ENCODE measurements at regions not wholly inside any gene's neighbourhood (a gene's known extent, or its start where the extent isn't known, plus 50 kb on each side); places are given as distances from the start of the nearest gene placed in this dataset.
"Not testable (repeated sequence)": the region's sequence is repeated elsewhere in the genome, so short reads cannot be mapped to it uniquely, and the experiment has no call there.

DNA sequence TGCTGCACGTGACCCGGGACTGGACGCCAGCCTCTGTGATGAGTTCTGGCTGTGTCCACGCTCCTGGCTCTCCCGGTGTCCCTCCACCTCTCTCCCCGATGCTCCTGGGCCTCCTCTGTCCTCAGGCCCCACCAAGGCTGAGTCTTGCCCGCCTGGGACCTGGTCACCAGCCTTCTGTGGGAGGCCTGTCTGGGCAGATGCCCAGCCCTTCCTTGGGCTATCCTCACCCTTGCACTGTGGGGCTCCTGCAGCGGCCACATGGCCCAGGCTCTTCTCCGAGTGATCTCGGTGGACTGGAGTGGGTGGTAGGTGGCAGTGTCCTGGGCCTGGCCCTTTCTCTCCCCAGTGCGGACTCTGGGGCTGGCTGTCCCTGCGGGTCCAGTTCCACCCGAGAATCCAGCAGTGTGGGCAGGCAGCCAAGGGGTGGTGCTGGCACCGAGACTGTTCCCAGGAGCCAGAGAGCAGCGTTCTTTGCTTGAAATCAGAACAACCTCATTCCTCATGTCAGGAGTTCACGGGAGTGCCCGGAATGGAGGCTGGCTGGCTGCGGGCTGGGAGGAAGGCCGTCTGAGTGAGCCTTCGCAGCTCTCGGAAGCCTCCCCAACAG is 94.6 kb downstream of the TMEM121 start:
- DNase-seq (ENCODE audit: low read depth in 2 of 3, low spot score in 2 of 3): not testable (repeated sequence)

DNA sequence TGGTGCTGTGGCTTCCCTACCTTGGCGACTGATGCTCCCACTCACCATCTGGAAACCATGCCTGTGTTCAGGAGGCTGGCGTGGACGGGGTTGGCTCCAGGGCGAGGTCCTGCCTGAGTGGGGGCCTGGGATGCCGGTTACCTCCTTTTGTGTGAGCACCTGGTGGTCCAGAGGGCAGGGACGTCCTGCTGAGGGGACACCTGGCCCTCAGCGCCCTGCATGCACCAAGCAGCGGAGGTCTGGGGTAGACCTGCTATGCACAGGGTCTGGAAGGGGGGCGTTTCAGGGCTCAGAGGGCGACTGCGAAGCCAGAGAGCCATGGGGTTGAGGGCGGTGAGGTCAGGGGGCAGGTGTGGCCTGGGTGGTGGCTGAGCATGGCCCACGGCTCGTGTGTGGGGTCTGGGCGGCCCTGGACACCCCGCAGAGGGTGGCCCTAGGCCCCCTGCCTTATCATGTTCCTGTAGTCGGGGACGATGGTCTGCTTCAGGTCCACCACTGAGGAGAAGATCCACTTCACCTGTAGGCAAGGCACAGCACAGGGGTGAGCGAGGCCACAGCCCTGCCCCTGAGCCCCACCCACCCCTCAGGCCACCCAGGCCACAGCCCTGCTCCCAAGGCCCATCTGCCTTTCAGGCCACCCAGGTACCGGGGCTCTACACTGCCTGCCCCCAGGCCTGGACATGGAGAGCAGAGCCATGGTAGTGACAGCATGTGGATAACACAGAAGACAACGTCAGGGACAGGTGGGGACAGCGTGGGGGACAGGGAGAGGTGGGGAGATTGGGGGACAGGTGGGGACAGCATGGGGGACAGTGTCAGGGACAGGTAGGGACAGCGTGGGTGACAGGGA is 95.3 kb downstream of the TMEM121 start:
- DNase-seq (ENCODE audit: low read depth in 2 of 3, low spot score in 2 of 3): not testable (repeated sequence)

DNA sequence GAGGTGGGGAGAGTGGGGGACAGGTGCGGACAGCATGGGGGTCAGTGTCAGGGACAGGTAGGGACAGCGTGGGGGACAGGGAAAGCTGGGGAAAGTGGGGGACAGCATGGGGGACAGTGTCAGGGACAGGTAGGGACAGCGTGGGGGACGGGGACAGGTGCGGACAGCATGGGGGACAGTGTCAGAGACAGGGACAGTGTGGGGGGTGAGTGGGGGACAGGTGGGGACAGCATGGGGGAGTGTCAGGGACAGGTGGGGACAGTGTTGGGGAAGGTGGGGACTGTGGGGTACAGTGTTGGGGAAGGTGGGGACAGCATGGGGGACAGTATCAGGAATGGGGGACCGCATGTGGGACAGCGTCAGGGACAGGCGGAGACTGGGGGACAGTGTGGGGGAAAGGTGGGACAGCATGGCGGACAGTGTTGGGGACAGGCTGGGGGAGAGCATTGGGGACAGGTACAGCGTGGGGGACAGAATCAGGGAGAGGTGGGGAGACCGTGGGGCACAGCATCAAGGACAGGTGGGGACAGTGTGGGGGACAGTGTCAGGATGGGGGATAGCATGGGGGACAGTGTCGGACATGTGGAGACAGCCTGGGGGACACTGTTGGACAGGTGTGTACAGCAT is 96.1 kb downstream of the TMEM121 start:
- DNase-seq (ENCODE audit: low read depth in 2 of 3, low spot score in 2 of 3): no peak

DNA sequence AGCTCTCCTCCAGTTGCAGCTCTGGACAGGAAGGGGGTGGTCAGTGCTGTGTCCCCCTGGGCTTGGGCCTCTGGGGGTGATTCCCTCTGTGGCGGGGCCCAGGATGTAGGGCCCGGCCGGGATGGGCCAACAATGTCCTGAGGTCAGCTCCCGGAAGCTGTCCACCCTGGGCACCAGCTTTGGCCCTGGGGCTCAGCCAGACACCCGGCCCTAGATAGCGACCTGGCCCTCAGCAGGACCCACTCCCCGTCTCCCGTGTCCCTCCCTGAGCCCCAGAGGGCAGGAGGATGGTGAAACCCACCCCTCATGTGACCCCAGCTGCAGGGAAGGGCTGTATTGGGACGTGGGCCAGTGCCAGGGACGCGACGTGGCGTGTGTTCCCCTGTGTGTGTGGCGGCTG is 96.8 kb downstream of the TMEM121 start:
- DNase-seq (ENCODE audit: low read depth in 2 of 3, low spot score in 2 of 3): not testable (repeated sequence)

DNA sequence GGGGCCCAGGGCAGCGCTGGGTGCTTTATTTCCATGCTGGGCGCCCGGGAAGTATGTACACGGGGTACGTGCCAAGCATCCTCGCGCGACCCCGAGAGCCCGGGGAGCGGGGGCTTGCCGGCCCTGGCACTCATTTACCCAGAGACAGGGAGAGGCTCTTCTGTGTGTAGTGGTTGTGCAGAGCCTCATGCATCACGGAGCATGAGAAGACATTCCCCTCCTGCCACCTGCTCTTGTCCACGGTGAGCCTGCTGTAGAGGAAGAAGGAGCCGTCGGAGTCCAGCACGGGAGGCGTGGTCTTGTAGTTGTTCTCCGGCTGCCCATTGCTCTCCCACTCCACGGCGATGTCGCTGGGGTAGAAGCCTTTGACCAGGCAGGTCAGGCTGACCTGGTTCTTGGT is 98.0 kb downstream of the TMEM121 start:
- not testable (repeated sequence) for DNase-seq (ENCODE audit: low read depth in 2 of 3, low spot score in 2 of 3)

DNA sequence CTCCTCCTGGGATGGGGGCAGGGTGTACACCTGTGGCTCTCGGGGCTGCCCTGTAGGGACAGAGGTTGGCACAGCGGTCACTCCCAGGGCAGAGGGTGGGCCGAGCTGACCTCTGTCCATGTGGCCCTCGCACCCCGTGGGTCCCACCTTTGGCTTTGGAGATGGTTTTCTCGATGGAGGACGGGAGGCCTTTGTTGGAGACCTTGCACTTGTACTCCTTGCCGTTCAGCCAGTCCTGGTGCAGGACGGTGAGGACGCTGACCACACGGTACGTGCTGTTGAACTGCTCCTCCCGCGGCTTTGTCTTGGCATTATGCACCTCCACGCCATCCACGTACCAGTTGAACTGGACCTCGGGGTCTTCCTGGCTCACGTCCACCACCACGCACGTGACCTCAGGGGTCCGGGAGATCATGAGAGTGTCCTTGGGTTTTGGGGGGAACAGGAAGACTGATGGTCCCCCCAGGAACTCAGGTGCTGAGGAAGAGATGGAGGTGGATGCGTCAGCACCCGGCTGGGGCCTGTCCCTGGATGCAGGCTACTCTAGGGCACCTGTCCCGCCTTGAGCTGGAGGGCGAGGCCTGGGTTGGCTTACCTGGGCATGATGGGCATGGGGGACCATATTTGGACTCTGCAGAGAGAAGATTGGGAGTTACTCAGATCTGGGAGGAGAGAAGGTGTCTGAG is 98.5 kb downstream of the TMEM121 start:
- DNase-seq (ENCODE audit: low read depth in 2 of 3, low spot score in 2 of 3): not testable (repeated sequence)

DNA sequence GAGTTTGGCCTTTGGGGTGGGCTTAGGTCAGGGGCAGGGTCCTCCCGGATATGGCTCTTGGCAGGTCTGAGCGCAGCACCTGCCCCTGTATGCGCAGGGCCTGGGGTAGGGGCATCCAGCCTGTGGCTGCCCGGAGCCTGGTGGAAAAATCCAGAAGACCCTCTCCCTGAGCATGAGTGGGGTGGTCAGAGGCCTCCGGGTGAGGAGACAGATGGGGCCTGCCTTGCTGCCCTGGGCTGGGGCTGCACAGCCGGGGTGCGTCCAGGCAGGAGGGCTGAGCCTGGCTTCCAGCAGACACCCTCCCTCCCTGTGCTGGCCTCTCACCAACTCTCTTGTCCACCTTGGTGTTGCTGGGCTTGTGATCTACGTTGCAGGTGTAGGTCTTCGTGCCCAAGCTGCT is 99.1 kb downstream of the TMEM121 start:
- not testable (repeated sequence) for DNase-seq (ENCODE audit: low read depth in 2 of 3, low spot score in 2 of 3)

DNA sequence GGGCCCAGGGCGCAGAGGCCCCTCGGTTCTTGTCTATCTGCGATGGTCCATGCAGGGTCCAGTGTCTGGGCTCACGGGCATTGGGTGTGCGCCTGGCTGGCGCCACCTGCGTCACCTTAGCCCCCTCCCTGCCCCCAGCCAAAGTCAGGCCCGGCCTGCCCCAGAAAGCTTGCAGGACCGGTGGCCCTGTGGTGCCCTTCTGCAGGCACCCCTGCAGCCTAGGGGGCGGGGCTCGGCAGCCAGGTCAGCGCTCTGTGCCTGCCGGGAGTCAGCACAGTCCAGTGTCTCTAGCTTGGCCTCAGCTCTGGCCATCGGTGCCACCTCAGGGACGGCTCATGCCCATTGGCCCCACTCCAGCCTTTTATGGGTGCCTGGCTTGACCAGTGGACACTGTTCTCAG is 99.7 kb downstream of the TMEM121 start:
- DNase-seq (ENCODE audit: low read depth in 2 of 3, low spot score in 2 of 3): not testable (repeated sequence)

DNA sequence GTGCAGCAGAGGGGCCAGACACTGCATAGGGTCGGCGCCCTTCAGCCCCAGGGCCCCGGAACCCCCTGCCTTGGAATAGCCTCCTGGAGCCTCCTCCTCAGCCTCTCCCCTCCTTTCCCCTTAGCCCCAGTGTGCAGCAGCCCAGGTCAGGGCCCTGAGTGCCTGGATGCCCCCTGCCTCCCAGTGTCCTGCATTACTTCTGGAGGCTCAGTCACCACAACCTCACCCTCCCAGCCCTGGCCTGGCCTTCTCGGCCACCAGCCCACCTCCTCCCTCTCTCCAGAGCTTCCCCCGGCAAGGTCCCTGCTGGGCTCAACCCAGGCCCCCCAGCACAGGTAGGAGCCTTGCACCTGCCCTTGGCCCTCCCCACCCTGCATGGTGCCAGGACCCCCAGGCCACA is 100.3 kb downstream of the TMEM121 start:
- not testable (repeated sequence) for DNase-seq (ENCODE audit: low read depth in 2 of 3, low spot score in 2 of 3)

DNA sequence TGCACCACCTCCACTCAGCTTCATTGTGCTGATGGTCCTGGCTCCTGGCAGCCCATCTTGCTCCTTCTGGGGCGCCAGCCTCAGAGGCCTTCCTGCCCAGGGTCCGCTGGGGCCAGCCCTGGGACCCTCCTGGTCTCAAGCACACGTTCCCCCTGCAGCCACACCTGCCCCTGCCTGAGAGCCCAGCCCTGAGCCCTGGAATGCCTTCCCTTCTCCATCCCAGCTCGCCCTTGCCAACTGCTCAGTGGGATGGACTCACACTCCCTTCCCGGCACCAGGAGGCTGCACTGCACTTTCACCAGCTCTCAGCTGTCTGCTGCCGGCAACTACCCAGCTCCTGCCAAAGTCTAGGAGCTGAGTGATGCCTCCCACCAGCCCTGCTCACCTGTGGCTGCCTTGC is 100.9 kb downstream of the TMEM121 start:
- not testable (repeated sequence) for DNase-seq (ENCODE audit: low read depth in 2 of 3, low spot score in 2 of 3)

DNA sequence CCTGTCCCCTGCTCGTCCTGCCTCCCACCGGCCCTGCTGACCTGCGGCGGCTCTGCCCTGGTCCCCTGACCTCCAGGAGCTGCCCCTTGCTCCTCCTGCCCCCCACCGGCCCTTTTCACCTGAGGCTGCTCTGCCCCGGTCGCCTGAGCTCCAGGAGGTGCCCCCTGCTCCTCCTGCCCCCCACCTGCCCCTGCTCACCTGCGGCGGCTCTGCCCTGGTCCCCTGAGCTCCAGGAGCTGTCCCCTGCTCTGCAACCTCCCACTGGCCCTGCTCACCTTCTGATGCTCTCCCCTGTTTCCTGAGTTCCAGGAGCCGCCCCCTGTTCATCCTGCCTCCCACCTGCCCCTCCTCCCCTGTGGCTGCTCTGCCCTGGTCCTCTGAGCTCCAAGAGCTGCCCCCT is 101.3 kb downstream of the TMEM121 start:
- no peak for DNase-seq (ENCODE audit: low read depth in 2 of 3, low spot score in 2 of 3)

DNA sequence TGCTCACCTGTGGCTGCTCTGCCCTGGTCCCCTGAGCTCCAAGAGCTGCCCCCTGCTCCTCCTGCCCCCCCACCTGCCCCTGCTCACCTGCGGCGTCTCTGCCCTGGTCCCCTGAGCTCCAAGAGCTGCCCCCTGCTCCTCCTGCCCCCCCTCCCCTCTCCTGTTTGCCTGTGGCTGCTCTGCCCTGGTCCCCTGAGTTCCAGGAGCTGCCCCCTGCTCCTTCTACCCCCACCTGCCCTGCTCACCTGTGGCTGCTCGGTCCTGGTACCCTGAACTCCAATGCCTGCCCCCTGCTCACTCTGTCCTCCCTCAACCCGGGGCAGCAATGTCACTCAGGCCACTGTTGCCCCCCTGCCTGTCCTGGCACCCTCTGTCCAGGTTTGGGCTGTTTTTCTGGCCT is 101.7 kb downstream of the TMEM121 start:
- not testable (repeated sequence) for DNase-seq (ENCODE audit: low read depth in 2 of 3, low spot score in 2 of 3)

DNA sequence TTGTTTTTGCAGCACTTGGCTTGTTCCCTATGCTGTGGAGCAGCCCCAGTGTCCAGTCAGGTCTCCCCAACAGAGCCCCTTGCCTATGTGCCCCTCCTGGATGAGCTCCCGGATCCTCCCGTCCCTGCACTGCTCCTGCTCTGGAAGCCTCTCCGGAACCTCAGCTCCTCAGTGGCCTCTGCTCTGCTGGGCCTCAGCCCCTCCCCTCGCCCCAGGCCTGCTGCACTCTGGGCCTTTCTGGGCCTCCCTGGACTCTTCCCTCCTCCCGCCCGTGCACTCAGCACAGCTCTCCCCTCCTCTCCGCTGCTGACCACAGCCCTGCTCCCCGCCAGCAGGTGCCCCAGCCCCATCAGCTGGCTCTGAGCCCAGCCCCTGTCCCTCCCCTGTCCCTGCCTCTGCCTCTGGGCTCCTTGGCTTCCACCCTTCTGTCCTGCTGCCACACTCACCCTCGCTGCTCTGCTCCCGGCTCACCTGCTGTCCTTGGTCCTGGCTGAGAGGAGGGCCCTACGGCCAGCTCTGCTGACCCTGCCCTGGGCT is 102.2 kb downstream of the TMEM121 start:
- not testable (repeated sequence) for DNase-seq (ENCODE audit: low read depth in 2 of 3, low spot score in 2 of 3)

DNA sequence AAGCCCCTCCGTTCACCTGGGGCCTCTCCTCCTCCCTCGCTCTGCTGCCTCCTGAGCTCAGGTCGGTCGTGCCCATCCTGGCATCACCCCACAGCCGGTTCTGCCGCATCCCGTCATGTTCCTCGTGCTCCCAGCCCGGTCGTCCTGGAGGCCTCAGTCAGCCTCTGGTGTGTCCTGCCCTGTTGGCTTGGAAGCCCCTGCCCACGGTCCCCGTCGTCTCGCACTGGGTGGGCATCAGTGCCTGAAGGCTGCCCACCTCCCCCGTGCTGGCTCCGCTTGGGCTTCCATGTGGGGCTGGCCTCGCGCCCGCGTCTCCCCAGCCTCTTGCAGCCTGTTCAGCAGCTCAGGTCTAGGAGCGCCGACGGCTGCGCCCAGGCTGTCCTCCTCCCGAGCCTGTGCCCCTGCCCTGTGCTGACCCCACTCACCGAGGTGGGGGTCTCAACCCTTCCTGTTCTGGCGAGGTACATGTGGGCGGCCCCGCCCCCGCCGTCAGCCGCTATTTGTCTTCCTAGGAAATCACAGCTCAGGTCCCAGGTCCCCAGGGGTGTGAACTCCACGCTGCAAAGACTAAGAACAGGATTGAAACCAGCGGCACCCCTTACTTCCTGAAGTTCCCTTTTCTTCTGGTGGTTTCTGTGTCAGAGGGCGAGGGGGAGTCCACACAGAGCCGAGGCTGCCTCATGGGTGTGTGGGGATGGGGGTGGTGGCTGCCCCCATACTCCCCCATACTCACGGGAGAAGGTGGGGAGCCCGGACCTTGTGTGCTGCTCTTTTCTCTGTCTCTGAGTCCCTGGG is 102.9 kb downstream of the TMEM121 start:
- DNase-seq (ENCODE audit: low read depth in 2 of 3, low spot score in 2 of 3): not testable (repeated sequence)

DNA sequence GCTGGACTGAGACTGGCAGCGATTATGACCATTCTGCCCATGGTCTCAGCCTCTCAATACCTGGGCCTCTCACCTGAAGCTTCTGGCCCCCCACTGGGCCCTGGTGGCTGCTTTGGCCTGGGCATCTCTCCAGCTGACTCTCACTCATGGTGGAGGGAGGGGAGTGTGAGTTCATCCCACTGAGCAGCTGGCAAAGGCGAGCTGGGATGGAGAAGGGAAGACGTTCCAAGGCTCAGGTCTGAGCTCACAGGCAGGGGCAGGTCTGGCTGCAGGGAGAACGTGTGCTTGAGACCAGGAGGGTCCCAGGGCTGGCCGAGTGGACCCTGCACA is 103.5 kb downstream of the TMEM121 start:
- DNase-seq (ENCODE audit: low read depth in 2 of 3, low spot score in 2 of 3): no peak

DNA sequence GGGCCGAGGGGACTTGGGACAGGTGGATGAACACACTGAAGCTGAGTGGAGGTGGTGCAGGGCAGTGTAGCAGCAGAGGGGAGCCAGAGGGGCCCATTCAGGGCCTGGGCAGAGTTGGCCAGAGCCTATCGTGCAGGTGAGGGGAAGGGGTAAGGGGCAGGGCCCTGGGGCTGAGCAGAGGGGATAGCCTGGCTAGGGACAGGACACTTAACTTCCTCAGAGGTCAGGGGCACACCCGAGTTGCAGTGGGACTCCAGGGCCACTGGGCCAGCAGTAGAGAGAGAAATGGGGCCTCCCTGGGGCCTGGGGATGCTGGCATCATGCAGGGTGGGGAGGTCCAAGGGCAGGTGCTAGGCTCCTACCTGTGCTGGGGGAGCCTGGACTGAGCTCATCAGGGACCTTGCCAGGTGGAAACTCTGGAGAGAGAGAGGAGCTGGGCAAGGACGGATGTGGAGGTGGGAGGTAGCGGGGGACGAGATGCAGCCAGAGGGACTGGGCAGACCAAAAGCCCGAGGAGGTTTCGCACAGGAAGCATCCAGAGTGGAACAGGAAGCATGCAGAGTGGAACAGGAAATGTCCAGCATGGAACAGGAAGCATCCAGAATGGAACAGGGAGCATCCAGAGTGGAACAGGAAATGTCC is 104.0 kb downstream of the TMEM121 start:
- DNase-seq (ENCODE audit: low read depth in 2 of 3, low spot score in 2 of 3): not testable (repeated sequence)

DNA sequence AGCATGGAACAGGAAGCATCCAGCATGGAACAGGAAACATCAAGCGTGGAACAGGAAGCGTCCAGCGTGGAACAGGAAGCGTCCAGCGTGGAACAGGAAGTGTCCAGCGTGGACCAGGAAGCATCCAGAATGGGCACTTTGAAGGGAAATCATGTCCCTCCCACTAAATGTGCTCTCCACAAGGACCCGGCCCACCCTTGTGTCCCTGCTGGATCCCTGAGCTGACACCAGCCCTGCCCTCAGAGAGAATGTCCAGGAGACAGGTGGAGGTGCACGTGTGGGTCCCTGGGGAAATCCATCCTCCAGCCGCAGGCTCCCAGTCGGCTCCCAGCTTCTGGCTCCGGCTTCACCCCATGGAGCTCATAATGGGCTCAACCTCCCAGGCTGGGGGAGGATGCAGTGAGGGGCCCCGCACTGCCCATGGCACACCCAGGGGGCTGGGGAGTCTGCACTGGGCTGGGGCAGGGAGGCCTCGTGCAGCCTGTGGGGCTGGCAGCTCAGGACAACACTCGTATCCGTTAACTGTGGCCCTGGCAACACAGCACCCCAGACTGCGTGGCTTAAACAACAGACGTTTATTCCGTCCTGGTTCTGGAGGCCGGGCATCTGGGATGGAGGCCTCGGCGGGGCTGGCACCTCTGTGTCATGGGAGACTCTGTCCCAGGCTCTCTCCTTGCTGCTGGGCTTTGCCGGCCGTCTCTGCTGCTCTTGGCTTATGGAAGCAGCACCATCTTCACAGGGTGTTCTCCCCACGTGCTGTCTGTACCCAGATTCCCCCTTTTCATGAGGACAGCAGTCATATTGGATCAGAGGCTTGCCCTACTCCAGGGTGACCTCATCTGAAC is 104.8 kb downstream of the TMEM121 start:
- DNase-seq (ENCODE audit: low read depth in 2 of 3, low spot score in 2 of 3): not testable (repeated sequence)

DNA sequence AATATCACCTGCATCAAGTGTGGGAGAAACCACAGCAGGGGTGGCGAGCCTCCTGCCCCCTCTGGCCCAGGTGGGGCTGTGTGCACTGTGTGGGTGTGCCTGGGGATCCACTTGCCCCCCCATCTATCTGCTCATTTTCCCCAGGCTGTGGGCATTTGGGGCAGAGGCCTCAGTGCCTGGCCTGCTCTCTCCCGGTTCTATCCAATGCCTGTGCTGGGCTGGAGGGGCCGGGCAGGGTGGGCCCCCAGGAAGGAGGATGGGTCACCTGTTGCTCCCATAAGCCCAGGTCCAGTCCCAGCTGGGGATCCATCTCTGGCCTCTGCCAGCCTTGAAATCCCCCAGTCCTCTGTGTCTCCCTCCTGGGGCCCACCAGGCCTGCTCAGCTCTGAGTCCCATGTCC is 105.6 kb downstream of the TMEM121 start:
- no peak for DNase-seq (ENCODE audit: low read depth in 2 of 3, low spot score in 2 of 3)

DNA sequence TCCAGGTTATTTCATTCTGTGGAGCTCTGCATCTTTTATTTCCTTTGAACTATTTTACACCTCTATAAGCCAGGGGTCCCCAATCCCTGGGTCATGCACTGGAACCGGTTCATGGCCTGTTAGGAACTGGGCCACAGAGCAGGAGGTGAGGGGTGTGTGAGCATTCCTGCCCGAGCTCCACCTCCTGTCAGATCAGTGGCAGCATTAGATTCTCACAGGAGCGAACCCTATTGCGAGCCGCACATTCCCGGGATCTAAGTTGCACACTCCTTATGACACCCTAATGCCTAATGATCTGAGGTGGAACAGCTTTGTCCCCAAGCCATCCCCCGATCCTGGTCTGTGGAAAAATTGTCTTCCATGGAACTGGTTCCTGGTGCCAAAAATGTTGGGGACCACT is 107.2 kb downstream of the TMEM121 start:
- DNase-seq (ENCODE audit: low read depth in 2 of 3, low spot score in 2 of 3): not testable (repeated sequence)

All from activated CD8-positive, alpha-beta memory T cell treated with anti-CD3 and anti-CD28 coated beads for 48 hours (primary cell).